C4-2B (cell line): ENCODE measurements at regions not wholly inside any gene's neighbourhood (a gene's known extent, or its start where the extent isn't known, plus 50 kb on each side); places are given as distances from the start of the nearest gene placed in this dataset.

ENCODE experiments used
- H3K27ac ChIP-seq: fragments of 450-650 bp; 2 replicates; pipeline ENCODE4 v1.5.1; 2017
- CTCF ChIP-seq: fragments of 450-650 bp; conservative IDR thresholded peaks from 2 replicates; pipeline ENCODE4 v1.5.1; 2017; ENCODE audit warnings: mild to moderate bottlenecking
- ZFX ChIP-seq: fragments of 450-650 bp; IDR thresholded peaks from 2 replicates; pipeline ENCODE4 v1.6.1; 2017

GRCh38 chr1:79549201-79549600, 542.7 kb upstream of the ADGRL4 start:
- no peak for TF ChIP-seq ZFX
- TF ChIP-seq CTCF = no peak
- H3K27ac ChIP-seq = no peak overlapping the region

- no peak overlapping the region for H3K27ac ChIP-seq
- TF ChIP-seq ZFX = no peak
- no peak for TF ChIP-seq CTCF
These were observed 541.0 kb upstream of the ADGRL4 start for GRCh38 chr1:79547514-79547913.

GRCh38 chr1:79543394-79543793, 536.9 kb upstream of the ADGRL4 start:
- no peak for TF ChIP-seq CTCF
- TF ChIP-seq ZFX = no peak
- H3K27ac ChIP-seq = no peak overlapping the region

GRCh38 chr1:79539001-79539400, 532.5 kb upstream of the ADGRL4 start:
- TF ChIP-seq ZFX (no peak), CTCF (no peak)
- H3K27ac ChIP-seq = no peak overlapping the region

GRCh38 chr1:79532555-79532954, 526.0 kb upstream of the ADGRL4 start:
- H3K27ac ChIP-seq = no peak overlapping the region

GRCh38 chr1:79531790-79532189, 525.3 kb upstream of the ADGRL4 start:
- no peak for TF ChIP-seq CTCF
- TF ChIP-seq ZFX = no peak
- no peak overlapping the region for H3K27ac ChIP-seq

More at GRCh38 chr1:79532555-79532954, 526.0 kb upstream of the ADGRL4 start:
- TF ChIP-seq ZFX (no peak), CTCF (no peak)

- H3K27ac ChIP-seq = no peak overlapping the region
- TF ChIP-seq ZFX = no peak
- no peak for TF ChIP-seq CTCF
These were observed 523.9 kb upstream of the ADGRL4 start for GRCh38 chr1:79530476-79530875.
